SK-N-SH (cell line): ENCODE measurements at regions not wholly inside any gene's neighbourhood (a gene's known extent, or its start where the extent isn't known, plus 50 kb on each side); places are given as distances from the start of the nearest gene placed in this dataset.

ENCODE experiments used
- GABPA ChIP-seq: IDR thresholded peaks from 2 replicates; pipeline ENCODE4 v1.4.0; 2012; ENCODE audit warnings: low read depth, mild to moderate bottlenecking
- NRF1 ChIP-seq: IDR thresholded peaks from 2 replicates; pipeline ENCODE4 v1.6.1; 2012; ENCODE audit warnings: low read depth, mild to moderate bottlenecking, low read length
- TF ChIP-seq, protein P1 (sequence below): fragments of 200-600 bp; sonication (generic); IDR thresholded peaks from 2 replicates; pipeline ENCODE4 v1.6.1; 2017; ENCODE audit warnings: antibody characterized with exemption, mild to moderate bottlenecking, moderate library complexity

GRCh38 chr20:41704896-41705295 lies 86.7 kb upstream of the CHD6 start:
- TF ChIP-seq GABPA, result no peak
- TF ChIP-seq, protein P1, sequence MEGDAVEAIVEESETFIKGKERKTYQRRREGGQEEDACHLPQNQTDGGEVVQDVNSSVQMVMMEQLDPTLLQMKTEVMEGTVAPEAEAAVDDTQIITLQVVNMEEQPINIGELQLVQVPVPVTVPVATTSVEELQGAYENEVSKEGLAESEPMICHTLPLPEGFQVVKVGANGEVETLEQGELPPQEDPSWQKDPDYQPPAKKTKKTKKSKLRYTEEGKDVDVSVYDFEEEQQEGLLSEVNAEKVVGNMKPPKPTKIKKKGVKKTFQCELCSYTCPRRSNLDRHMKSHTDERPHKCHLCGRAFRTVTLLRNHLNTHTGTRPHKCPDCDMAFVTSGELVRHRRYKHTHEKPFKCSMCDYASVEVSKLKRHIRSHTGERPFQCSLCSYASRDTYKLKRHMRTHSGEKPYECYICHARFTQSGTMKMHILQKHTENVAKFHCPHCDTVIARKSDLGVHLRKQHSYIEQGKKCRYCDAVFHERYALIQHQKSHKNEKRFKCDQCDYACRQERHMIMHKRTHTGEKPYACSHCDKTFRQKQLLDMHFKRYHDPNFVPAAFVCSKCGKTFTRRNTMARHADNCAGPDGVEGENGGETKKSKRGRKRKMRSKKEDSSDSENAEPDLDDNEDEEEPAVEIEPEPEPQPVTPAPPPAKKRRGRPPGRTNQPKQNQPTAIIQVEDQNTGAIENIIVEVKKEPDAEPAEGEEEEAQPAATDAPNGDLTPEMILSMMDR, result no peak
- no peak for TF ChIP-seq NRF1
